MG63 (cell line): ENCODE measurements at regions not wholly inside any gene's neighbourhood (a gene's known extent, or its start where the extent isn't known, plus 50 kb on each side); places are given as distances from the start of the nearest gene placed in this dataset.
"Not testable (repeated sequence)": the region's sequence is repeated elsewhere in the genome, so short reads cannot be mapped to it uniquely, and the experiment has no call there.

Experiments
- DNase-seq: peaks from one replicate; pipeline ENCODE4 v3.0.0-alpha.2; 2020
- H3K27me3 ChIP-seq: fragments of 250-450 bp; sonication (Bioruptor Pico); 2 replicates; pipeline ENCODE4 v1.5.1; 2020; ENCODE audit warnings: mild to moderate bottlenecking, moderate library complexity
- H3K36me3 ChIP-seq: fragments of 250-450 bp; sonication (Bioruptor Pico); 2 replicates; pipeline ENCODE4 v1.5.1; 2020; ENCODE audit warnings: mild to moderate bottlenecking, moderate library complexity
- H3K4me3 ChIP-seq: fragments of 250-450 bp; sonication (Bioruptor Pico); 2 replicates; pipeline ENCODE4 v1.5.1; 2020; ENCODE audit warnings: mild to moderate bottlenecking, moderate library complexity
- H3K9me3 ChIP-seq: fragments of 250-450 bp; sonication (Bioruptor Pico); 2 replicates; pipeline ENCODE4 v1.5.1; 2020; ENCODE audit warnings: mild to moderate bottlenecking, moderate library complexity

- H3K27me3 ChIP-seq = no peaks in the 10 kb centered on the region
- no peaks in the 10 kb centered on the region for H3K9me3 ChIP-seq
- no peaks in the 10 kb centered on the region for H3K36me3 ChIP-seq
- no peak for DNase-seq
- H3K4me3 ChIP-seq = no peak overlapping the region
Observed at GRCh38 chr21:15457965-15458364, 271.8 kb upstream of the USP25 start.

GRCh38 chr21:15462092-15462491 lies 267.7 kb upstream of the USP25 start:
- Histone ChIP-seq H3K27me3 (no peaks in the 10 kb centered on the region), H3K9me3 (no peaks in the 10 kb centered on the region), H3K4me3 (no peak overlapping the region), H3K36me3 (no peaks in the 10 kb centered on the region)
- DNase-seq = no peak

- no peaks in the 10 kb centered on the region for H3K27me3 ChIP-seq
- no peak for DNase-seq
- no peaks in the 10 kb centered on the region for H3K36me3 ChIP-seq
- no peak overlapping the region for H3K4me3 ChIP-seq
- H3K9me3 ChIP-seq = no peaks in the 10 kb centered on the region
Observed at GRCh38 chr21:15466329-15466728, 263.5 kb upstream of the USP25 start.

GRCh38 chr21:15468368-15468767 lies 261.4 kb upstream of the USP25 start:
- H3K27me3 ChIP-seq = no peaks in the 10 kb centered on the region
- H3K4me3 ChIP-seq = no peak overlapping the region
- no peaks in the 10 kb centered on the region for H3K9me3 ChIP-seq
- no peaks in the 10 kb centered on the region for H3K36me3 ChIP-seq
- DNase-seq = no peak

- Histone ChIP-seq H3K9me3 (no peaks in the 10 kb centered on the region; the same call in 1 of the 2 replicates), H3K4me3 (no peak overlapping the region), H3K27me3 (no peaks in the 10 kb centered on the region), H3K36me3 (no peaks in the 10 kb centered on the region)
- no peak for DNase-seq
Observed at GRCh38 chr21:15472108-15473040, 257.4 kb upstream of the USP25 start.

GRCh38 chr21:15477773-15478172 lies 252.0 kb upstream of the USP25 start:
- not testable (repeated sequence) for H3K9me3 ChIP-seq, DNase-seq, H3K36me3 ChIP-seq, H3K27me3 ChIP-seq, H3K4me3 ChIP-seq

GRCh38 chr21:15480160-15480559 lies 249.6 kb upstream of the USP25 start:
- Histone ChIP-seq H3K4me3 (no peak overlapping the region), H3K9me3 (no peaks in the 10 kb centered on the region; the same call in 1 of the 2 replicates), H3K27me3 (peaks cover 3% of the 10 kb centered on the region; the same call in 1 of the 2 replicates), H3K36me3 (no peaks in the 10 kb centered on the region)
- DNase-seq = no peak

GRCh38 chr21:15483138-15483780 lies 246.5 kb upstream of the USP25 start:
- peak; percentile 76 for DNase-seq
- Histone ChIP-seq H3K36me3 (no peaks in the 10 kb centered on the region), H3K9me3 (no peaks in the 10 kb centered on the region), H3K27me3 (peaks cover 3% of the 10 kb centered on the region; the same call in 1 of the 2 replicates), H3K4me3 (no peak overlapping the region)

GRCh38 chr21:15486460-15487195 lies 243.2 kb upstream of the USP25 start:
- no peaks in the 10 kb centered on the region for H3K36me3 ChIP-seq
- H3K4me3 ChIP-seq = no peak overlapping the region
- no peaks in the 10 kb centered on the region for H3K9me3 ChIP-seq
- no peak for DNase-seq
- H3K27me3 ChIP-seq = peaks cover 3% of the 10 kb centered on the region; the same call in 1 of the 2 replicates

- Histone ChIP-seq H3K4me3 (no peak overlapping the region), H3K27me3 (peaks cover 3% of the 10 kb centered on the region; the same call in 1 of the 2 replicates), H3K36me3 (no peaks in the 10 kb centered on the region), H3K9me3 (no peaks in the 10 kb centered on the region)
- DNase-seq = no peak
Observed at GRCh38 chr21:15487196-15487550, 242.6 kb upstream of the USP25 start.

- DNase-seq = no peak
- H3K36me3 ChIP-seq = no peaks in the 10 kb centered on the region
- no peaks in the 10 kb centered on the region for H3K9me3 ChIP-seq
- H3K27me3 ChIP-seq = no peaks in the 10 kb centered on the region
- H3K4me3 ChIP-seq = no peak overlapping the region
Observed at GRCh38 chr21:15491100-15491499, 238.7 kb upstream of the USP25 start.

GRCh38 chr21:15493646-15494045 lies 236.1 kb upstream of the USP25 start:
- Histone ChIP-seq H3K36me3 (no peaks in the 10 kb centered on the region), H3K9me3 (no peaks in the 10 kb centered on the region), H3K4me3 (no peak overlapping the region), H3K27me3 (no peaks in the 10 kb centered on the region)
- DNase-seq = no peak

- no peak overlapping the region for H3K4me3 ChIP-seq
- no peaks in the 10 kb centered on the region for H3K36me3 ChIP-seq
- H3K27me3 ChIP-seq = no peaks in the 10 kb centered on the region
- H3K9me3 ChIP-seq = no peaks in the 10 kb centered on the region
- no peak for DNase-seq
Observed at GRCh38 chr21:15494481-15494880, 235.3 kb upstream of the USP25 start.

GRCh38 chr21:15495965-15496364 lies 233.8 kb upstream of the USP25 start:
- no peaks in the 10 kb centered on the region for H3K9me3 ChIP-seq
- no peaks in the 10 kb centered on the region for H3K36me3 ChIP-seq
- H3K27me3 ChIP-seq = no peaks in the 10 kb centered on the region
- peak; percentile 74 for DNase-seq
- no peak overlapping the region for H3K4me3 ChIP-seq

- Histone ChIP-seq H3K27me3 (no peaks in the 10 kb centered on the region), H3K36me3 (no peaks in the 10 kb centered on the region), H3K9me3 (no peaks in the 10 kb centered on the region), H3K4me3 (no peak overlapping the region)
- DNase-seq = no peak
Observed at GRCh38 chr21:15496911-15497310, 232.9 kb upstream of the USP25 start.

- Histone ChIP-seq H3K36me3 (no peaks in the 10 kb centered on the region), H3K9me3 (no peaks in the 10 kb centered on the region), H3K4me3 (no peak overlapping the region), H3K27me3 (no peaks in the 10 kb centered on the region)
- DNase-seq = no peak
Observed at GRCh38 chr21:15498455-15498854, 231.3 kb upstream of the USP25 start.

GRCh38 chr21:15506086-15506485 lies 223.7 kb upstream of the USP25 start:
- Histone ChIP-seq H3K4me3 (no peak overlapping the region), H3K9me3 (no peaks in the 10 kb centered on the region), H3K27me3 (no peaks in the 10 kb centered on the region), H3K36me3 (no peaks in the 10 kb centered on the region)
- no peak for DNase-seq
